C4-2B (cell line): ENCODE measurements at regions not wholly inside any gene's neighbourhood (a gene's known extent, or its start where the extent isn't known, plus 50 kb on each side); places are given as distances from the start of the nearest gene placed in this dataset.

ENCODE experiments used
- H3K27ac ChIP-seq: fragments of 450-650 bp; 2 replicates; pipeline ENCODE4 v1.5.1; 2017
- ZFX ChIP-seq: fragments of 450-650 bp; IDR thresholded peaks from 2 replicates; pipeline ENCODE4 v1.6.1; 2017
- TF ChIP-seq, protein P1 (sequence below): fragments of 450-650 bp; conservative IDR thresholded peaks from 2 replicates; pipeline ENCODE4 v1.5.1; 2017; ENCODE audit warnings: mild to moderate bottlenecking

DNA sequence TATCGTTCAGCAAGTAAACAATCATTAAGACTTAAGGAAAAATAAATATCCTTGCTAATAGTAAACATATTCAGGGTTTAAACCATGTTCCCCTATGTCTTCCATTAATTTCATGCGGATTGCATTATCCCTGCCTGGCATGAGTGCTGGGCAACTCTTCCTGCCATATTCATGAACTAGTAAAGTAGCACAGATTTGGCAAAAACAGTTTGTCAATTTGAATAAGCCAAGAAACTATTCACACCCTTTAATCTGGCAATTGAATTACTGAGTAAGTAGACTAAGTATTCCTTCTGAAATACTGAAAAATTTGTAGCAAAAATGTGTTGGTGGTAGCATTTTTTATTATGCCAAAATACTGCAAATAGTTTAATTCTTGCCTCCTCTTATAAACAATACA lies 512.0 kb downstream of the NLGN4X start:
- TF ChIP-seq ZFX: no peak
- TF ChIP-seq, protein P1, sequence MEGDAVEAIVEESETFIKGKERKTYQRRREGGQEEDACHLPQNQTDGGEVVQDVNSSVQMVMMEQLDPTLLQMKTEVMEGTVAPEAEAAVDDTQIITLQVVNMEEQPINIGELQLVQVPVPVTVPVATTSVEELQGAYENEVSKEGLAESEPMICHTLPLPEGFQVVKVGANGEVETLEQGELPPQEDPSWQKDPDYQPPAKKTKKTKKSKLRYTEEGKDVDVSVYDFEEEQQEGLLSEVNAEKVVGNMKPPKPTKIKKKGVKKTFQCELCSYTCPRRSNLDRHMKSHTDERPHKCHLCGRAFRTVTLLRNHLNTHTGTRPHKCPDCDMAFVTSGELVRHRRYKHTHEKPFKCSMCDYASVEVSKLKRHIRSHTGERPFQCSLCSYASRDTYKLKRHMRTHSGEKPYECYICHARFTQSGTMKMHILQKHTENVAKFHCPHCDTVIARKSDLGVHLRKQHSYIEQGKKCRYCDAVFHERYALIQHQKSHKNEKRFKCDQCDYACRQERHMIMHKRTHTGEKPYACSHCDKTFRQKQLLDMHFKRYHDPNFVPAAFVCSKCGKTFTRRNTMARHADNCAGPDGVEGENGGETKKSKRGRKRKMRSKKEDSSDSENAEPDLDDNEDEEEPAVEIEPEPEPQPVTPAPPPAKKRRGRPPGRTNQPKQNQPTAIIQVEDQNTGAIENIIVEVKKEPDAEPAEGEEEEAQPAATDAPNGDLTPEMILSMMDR: no peak
- no peak overlapping the region for H3K27ac ChIP-seq

DNA sequence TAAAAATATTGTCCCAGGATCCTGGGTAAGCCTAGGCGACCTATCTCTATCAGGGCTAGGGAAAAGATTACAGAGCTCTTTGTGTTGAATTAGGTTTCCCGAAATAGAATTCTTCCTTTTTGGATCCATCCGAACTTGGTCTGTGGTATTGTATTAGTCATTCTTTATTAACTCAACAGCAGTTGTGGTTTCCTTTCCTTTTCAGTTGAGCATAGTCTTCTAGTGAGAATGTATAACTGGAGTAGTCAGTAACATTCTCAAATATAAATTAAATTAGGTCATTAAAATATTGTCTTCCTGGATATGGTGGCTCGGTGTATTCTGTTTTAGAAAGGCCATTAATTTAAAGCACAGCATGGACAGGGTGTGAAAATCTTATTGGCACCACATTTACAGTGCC lies 520.4 kb downstream of the NLGN4X start:
- H3K27ac ChIP-seq: no peak overlapping the region
- no peak for TF ChIP-seq ZFX
- TF ChIP-seq, protein P1: no peak

DNA sequence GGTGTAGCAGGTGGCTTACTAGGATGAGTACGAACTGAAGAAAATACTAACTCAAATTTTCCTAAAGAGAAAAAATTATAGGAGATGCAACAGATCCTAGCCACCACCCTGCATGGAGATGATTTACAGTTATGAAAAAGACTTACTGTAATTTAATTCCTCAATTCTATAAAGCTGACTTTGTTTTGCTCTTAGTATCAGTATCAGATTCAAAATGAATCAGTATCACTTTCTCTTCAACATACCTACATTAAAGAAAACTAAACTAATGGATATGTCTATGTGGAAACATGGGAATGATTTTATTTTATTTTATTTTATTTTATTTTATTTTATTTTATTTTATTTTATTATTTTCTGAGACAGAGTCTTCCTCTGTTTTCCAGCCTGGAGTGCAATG lies 525.8 kb downstream of the NLGN4X start:
- TF ChIP-seq, protein P1: no peak
- TF ChIP-seq ZFX: no peak
- no peak overlapping the region for H3K27ac ChIP-seq

- no peak for TF ChIP-seq ZFX
- TF ChIP-seq, protein P1: no peak
- no peak overlapping the region for H3K27ac ChIP-seq
Measured at GRCh38 chrX:5695971-5696370, 532.7 kb downstream of the NLGN4X start.

DNA sequence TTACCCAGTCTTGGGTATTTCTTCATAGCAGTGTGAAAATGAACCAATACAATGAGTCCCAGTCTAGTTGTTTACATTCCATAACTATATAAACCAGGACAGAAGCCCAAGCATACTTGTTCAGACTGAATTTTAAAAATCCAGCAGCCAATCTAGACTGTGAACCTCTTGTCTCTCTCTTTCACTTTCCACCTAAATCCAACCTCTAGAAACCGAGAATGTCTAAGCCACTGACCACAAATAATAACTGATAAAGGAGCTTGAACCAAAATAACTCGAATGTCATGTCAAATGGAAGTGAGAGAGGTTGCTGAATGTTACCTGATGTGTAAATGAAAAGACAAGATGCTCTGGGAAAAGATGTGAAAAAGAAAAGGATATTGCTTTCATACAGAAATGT lies 544.7 kb downstream of the NLGN4X start:
- H3K27ac ChIP-seq: no peak overlapping the region
- TF ChIP-seq ZFX: no peak
- TF ChIP-seq, protein P1: no peak

- no peak overlapping the region for H3K27ac ChIP-seq
- TF ChIP-seq ZFX: no peak
- TF ChIP-seq, protein P1: peak; percentile 39
Measured at GRCh38 chrX:5681159-5681558, 547.5 kb downstream of the NLGN4X start.

GRCh38 chrX:5674036-5674435 lies 554.6 kb downstream of the NLGN4X start:
- TF ChIP-seq, protein P1: no peak
- TF ChIP-seq ZFX: no peak
- no peak overlapping the region for H3K27ac ChIP-seq
